NCI-H226 (cell line): ENCODE measurements at regions not wholly inside any gene's neighbourhood (a gene's known extent, or its start where the extent isn't known, plus 50 kb on each side); places are given as distances from the start of the nearest gene placed in this dataset.
"Not testable (repeated sequence)": the region's sequence is repeated elsewhere in the genome, so short reads cannot be mapped to it uniquely, and the experiment has no call there.

Experiments used
- DNase-seq: peaks from one replicate; pipeline ENCODE4 v3.0.0-alpha.2; 2015

GRCh38 chr6:141874930-141875602, 257.7 kb upstream of the GJE1 start:
- DNase-seq = peak; percentile 49

DNA sequence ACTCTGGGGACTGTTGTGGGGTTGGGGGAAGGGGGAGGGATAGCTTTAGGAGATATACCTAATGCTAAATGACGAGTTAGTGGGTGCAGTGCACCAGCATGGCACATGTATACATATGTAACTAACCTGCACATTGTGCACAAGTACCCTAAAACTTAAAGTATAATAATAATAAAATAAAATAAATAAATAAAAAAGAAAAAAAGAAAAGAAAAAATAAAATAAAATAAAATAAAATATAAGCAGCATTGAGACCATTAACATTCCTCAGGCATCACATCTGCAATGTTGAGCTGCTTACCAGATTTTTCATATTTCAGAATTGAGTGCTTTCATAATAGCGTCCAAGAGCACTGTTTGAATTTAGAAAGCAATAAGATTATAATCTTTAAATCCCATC, 263.2 kb upstream of the GJE1 start:
- not testable (repeated sequence) for DNase-seq

- DNase-seq = no peak
Measured at GRCh38 chr6:141867767-141868166, 265.0 kb upstream of the GJE1 start.

- no peak for DNase-seq
Measured at GRCh38 chr6:141866731-141867497, 265.8 kb upstream of the GJE1 start.

DNA sequence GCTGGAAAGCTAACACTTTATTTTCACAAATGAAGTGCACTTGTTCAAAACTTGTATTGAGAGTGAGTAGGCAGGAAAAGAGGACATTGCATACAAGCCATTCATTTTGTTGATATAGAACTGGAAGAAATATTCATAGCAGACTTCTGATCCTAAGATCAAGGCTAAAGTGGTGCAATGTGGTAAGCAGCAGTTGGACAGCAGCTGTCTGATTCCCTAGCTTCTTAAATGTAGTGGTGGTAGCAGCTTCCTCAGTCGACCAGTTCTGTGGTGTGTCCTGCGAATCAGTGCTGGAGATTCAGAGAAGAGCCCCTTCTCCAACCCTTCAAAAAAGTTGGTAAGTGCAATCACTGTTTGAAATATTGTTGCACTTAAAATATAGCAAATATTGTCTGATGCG, 281.7 kb upstream of the GJE1 start:
- DNase-seq = no peak

DNA sequence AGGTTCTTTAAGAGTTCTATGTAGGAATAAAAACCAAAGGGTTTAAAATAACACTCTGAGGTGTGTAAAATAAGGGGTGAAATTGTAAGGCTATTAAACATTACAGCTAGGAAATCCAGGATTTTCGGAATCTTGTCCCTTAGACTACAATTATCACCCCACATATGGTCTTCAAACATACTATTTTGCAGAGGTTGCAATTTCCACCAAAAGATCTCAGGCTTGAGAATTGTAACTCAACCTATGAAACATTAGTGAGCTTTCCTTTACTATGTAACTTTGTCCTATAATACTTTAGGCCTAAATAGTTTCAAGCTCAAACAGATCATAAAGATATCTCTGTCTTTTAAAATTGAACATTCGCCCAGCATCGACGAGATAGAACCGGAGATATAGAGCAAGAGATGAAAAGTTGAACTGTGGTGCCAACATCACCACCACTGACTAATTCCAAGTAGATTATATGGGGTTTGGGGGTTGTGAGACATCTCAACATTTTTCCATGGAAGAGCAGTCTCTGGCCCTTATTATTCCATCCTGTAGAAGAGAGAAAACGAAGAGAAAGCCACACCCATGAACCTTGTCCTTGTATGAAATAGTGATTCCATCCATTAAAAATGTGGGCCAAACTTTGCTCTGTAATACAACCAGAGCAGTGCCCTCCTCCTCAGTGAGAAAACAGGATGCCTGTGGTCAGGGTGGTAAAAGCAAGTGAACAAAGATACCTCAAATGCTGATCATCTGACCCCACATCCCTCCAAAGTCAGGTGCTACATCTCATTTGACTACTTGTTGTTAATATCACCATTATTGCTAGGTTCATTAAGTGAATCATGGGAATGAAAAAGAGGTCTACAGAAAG, 284.5 kb upstream of the GJE1 start:
- peak; percentile 68 for DNase-seq

DNA sequence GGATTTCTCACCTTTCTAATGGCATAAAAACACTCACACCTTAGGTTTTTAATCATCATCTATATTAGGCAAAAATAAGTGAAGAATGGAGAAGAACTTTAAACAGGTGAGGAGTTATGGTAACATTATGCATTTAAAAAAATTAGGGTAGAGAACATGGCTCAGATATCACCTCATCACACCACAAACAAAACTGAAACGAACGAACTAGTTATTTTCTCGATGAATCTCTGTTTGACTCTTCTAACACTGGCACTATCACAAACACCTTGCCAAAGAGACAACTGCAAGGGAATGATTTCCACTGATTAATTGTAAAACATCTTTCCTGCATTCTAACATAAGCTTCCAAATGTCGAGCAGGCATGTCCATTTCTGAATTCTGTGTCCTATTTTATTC, 286.1 kb upstream of the GJE1 start:
- DNase-seq = no peak

DNA sequence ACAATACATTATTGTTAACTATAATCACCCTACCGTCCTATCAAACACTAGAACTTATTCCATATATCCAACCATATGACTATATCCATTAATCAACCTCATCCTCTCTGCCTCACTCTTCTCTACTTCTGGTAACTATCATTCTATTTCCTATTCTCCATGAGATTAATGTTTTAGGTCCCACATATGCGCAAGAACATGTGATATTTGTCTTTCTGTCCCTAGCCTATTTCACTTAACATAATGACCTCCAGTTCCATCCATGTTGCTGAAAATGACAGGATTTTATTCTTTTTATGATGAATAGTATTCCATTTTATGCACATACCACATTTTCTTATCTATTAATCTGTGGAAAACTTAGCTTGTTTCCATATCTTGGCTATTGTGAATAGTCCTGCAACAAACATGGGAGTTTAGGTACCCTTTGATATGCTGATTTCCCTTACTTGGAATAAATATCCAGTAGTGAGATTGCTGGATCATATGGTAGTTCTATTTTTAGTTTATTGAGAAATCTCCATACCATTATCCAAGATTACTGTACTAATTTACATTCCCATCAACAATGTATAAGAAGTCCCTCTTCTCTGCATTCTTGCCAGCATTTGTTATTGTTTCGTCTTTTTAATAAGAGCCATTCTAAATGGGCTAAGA, 289.4 kb upstream of the GJE1 start:
- DNase-seq = no peak

DNA sequence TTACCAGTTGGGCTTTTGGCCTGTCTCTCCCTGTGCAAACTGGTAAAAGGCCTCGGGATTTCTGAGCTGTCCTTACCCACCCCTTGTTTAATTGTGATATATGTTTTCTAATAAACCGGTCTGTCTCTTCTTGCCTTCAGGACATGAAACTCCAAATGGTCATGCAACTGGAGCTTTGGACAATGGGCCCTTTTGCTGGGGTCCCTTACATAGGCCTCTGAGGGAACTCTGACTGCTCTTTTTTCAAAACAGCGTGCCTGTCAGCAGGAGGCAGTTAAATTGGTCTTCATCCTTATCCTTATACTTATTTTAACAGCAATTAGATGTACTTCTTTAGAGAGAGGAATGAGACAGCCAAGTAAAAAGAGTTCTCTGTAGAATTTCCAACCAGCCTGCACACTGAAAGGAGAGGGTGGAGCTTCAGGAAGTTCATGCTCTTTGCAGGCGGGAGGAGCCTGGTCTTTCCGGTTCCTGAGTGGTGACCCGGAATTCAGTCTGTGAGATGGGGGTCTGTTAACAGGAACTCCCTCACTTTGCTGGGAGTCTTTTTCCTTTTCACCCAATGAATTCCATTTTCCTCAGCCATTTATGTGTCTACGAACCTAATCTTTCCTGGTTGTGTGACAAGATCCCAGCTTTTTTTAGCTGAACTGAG, 299.6 kb upstream of the GJE1 start:
- no peak for DNase-seq

- DNase-seq = peak; percentile 2
Measured at GRCh38 chr6:141830530-141830929, 302.2 kb upstream of the GJE1 start.

DNA sequence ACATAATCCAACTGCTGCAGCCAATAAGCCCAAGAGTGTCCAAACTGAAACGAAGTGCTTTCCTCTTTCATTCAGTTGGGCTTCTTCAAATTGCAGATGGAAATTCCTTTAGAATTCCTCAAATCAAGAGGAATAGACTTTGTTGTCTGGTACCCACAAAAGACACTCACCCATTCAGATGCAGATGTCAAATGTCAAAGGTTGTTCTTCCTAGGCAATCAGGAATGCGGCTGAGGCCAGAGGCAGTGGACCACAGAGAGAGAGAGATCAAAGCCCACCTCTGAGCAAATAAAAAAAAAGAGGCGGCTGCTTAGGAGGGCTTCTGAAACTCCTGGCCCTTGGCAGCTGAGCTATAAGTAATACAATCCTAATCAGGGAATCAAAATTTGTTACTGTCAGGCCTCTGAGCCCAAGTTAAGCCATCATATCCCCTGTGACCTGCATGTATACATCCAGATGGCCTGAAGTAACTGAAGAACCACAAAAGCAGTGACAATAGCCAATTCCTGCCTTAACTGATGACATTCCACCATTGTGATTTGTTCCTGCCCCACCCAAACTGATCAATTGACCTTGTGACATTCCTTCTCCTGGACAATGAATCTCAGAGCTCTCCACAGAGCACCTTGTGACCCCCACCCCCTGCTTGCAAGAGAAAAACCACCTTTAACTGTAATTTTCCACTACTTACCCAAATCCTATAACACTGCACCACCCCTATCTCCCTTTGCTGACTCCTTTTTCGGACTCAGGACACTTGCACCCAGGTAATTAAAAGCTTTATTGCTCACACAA, 303.0 kb upstream of the GJE1 start:
- DNase-seq = no peak

DNA sequence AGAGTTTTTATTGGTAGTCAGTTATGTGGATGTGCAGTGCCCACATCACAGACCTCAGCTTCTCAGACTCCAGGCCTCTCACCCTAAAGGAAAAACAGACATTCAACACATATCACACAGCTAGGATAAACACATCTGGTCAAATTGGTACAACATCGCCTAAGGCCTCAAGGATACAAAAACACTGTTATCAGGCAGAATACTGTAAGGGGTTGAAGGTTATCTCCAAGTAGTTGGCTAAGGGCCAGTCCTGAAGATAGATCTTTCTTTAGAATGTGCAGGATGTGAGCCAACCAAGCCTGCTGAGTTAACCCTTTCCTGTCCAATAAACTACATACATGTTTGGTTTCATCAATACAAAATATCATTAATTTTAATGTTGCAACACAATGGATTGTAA, 308.4 kb upstream of the GJE1 start:
- DNase-seq = peak; percentile 32

GRCh38 chr6:141815039-141815438, 317.7 kb upstream of the GJE1 start:
- not testable (repeated sequence) for DNase-seq

GRCh38 chr6:141809901-141810300, 322.8 kb upstream of the GJE1 start:
- DNase-seq = no peak

DNA sequence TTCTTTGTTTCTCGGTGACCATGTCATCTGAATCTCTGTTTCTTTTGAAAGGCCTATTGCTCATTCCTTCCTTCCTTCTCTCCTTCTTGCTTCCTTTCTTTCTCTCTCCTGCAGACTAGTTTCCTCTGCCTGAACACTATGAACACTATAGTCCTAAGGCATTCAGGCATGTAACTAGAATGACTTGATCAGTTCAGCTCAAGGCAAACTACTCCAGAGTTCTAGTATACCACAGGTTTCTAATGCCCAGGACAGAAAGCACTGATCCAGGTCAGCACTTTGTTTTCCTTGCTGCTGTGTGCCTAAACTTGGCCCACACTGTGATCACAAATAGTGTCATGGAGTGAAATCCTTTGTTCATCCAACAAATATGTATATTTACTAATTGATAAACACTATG, 324.1 kb upstream of the GJE1 start:
- DNase-seq = no peak

DNA sequence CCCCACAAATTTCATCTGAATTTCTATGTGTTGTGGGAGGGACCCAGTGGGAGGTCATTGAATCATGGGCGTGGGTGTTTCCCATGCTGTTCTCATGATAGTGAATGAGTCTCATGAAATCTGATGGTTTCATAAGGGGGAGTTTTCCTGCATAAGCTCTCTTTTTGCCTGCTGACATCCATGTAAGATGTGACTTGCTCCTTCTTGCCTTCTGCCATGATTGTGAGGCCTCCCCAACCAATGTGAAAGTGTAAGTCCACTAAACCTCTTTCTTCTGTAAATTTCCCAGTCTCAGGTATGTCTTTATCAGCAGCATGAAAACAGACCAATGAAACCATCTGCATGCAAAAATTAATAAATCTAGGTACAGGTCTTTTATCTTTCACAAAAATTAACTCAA, 331.8 kb upstream of the GJE1 start:
- not testable (repeated sequence) for DNase-seq

DNA sequence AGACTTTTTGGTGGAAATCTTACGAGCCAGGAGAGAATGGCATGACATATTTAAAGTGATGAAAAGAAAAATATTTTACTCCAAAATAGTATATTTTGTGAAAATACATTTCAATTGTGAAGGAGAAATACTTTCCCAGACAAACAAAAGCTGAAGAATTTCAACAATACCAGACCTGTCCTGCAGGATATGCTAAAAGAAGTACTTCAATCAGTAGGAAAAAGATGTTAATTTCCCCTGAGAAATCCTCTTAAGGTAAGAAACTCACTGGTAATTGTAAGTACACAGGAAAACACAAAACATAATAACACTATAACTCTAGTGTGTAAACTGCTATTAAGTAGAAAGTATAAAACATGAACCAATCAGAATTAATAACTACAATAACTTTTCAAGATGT, 341.8 kb upstream of the GJE1 start:
- no peak for DNase-seq

DNA sequence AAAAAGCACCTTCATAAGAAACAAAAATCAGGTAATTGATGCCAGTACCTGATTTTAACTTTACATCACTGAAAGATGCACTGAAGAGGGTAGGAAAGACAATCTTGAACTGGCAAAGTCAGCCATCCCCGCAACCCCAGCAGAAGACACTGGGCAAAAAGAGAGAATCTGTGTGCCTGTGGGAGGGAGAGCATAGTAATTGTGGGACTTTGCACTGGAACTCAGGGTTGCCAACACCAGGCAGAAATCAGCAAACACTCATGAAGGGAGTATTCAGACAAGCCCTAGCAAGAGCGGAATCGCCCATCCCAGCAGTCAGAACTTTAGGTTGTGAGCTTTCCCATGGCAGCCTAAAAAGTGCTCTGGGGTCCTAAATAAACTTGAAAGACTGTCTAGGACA, 344.6 kb upstream of the GJE1 start:
- no peak for DNase-seq

DNA sequence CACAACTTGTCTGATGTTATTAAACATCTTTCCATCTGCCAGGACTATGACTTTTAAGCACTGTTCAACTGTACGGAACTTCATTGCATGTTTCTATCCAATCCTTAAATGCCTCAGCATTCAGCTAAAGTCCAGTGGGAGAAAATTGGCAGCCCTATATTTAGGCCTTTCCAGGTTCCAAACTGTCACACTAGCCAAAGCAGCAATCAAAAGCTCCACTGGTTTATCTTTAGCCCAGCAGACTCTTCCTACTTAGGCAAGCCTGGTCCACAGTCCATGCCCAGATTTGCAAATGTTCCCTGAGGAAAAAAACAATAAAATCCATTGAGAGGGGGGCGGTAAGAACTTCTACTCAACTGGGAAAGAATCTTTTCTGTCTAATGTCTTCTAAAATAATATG, 349.1 kb upstream of the GJE1 start:
- no peak for DNase-seq

- DNase-seq = no peak
Measured at GRCh38 chr6:141780296-141780695, 352.4 kb upstream of the GJE1 start.

DNA sequence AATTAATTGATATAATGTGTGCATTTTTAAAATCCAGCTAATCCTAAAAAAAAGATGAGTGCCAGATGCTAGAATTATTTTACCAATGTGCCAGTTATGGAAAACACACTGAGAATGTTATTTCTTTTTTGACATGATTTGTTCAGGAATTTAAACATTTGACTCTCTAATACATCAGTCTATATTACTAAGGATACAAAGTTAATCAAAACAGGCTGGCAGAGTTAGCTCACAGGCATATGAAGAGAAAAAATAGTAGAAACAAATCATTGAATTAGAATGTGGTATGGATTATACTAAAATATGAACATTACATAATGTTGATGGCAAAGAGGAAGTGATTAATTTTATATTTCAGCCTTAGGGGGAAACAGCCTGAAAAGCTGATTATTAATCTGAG, 368.3 kb upstream of the GJE1 start:
- no peak for DNase-seq

- DNase-seq = no peak
Measured at GRCh38 chr6:141758430-141758829, 374.3 kb upstream of the GJE1 start.
